ENCODE measurements at regions not wholly inside any gene's neighbourhood (a gene's known extent, or its start where the extent isn't known, plus 50 kb on each side); places are given as distances from the start of the nearest gene placed in this dataset.

DNA sequence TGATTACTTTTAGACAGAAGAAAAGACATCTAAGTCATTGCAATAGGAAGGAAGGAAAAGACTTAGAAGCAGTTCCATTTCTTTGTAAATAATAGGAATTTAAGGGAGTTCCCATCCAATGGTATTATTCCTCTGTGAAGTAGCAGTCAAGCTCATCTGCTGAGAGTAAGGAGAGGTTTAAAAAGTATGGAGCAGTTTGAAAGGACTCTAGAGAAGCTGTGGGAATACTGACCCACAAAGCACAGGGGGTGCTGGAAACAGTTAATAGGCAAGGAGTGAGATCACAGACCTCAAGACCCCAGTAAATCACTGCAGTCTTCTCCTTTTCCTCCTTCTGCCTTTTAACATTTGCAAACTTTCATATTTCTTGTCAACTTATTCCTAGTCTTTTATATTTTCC, 428.5 kb downstream of the ADAMTS20 start (continued):
- no peak for TF ChIP-seq ATF3 (IDR thresholded peaks at IDR 0.05)
- TF ChIP-seq EGR1 (IDR thresholded peaks at IDR 0.05; ENCODE audit: low read depth), result no peak
- TF ChIP-seq ZFX (IDR thresholded peaks at IDR 0.05), result no peak

DNA sequence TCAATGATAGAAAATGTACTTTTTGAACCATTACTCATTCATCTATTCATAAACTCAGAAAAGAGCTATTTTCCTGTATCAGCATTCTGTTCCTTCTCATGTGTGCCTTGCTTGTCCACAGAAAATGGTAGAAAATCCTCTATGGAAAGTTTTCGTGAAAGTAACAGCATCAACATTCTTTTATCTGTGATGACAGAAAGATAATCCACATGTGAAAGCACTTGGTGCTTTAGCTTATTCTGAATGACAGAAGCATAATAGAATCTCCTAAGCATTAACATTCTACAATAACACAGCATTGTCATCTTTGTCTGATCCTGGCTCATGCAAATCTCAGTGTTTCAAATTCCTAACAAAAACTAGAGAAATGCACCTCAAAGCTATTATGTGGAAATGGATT, 431.9 kb downstream of the ADAMTS20 start:
- no peaks in the 10 kb centered on the region for H3K27me3 ChIP-seq (ENCODE audit: insufficient read depth, low read length)
- POLR2A ChIA-PET, result no interaction called here
- H4K20me1 ChIP-seq (ENCODE audit: insufficient read depth), result no peaks in the 10 kb centered on the region
- H3K27ac ChIP-seq (ENCODE audit: low read depth, low read length), result no peak overlapping the region
- H3K9me2 ChIP-seq (ENCODE audit: insufficient read depth), result no peaks in the 10 kb centered on the region
- no peaks in the 10 kb centered on the region for H3K36me3 ChIP-seq (ENCODE audit: control insufficient read depth in 1 of 2, insufficient read depth in 2 of 2, low read length in 2 of 2)
- RAD21 ChIA-PET (ENCODE audit: low non-redundant PET in 1 of 2, low total read pairs in 2 of 2, uncharacterized antibody in 2 of 2, unreplicated experiment in 2 of 2), result no interaction called here
- DNase-seq (ENCODE audit: low read depth, low spot score) (no peak), ATAC-seq (no peak)
- H3K79me2 ChIP-seq (ENCODE audit: insufficient read depth, low read length), result no peaks in the 10 kb centered on the region
- H3K4me1 ChIP-seq (ENCODE audit: control insufficient read depth in 1 of 2, insufficient read depth in 2 of 2, low read length in 2 of 2), result no peaks in the 10 kb centered on the region
- no peak overlapping the region for H2AFZ ChIP-seq (ENCODE audit: low read depth, low read length, poor library complexity, severe bottlenecking)
- no peak overlapping the region for H3K4me3 ChIP-seq (replicated peaks in 1 of 2; ENCODE audit: low read depth in 1 of 2, low read length in 2 of 2)
- intact Hi-C loops (cut with micrococcal nuclease), result no loop called here
- no peak overlapping the region for H3K9ac ChIP-seq (ENCODE audit: low read length)
- TF ChIP-seq ATF3 (IDR thresholded peaks at IDR 0.05), result no peak
- TF ChIP-seq YY1 (IDR thresholded peaks at IDR 0.05; ENCODE audit: extremely low read depth, insufficient replicate concordance, low read depth, low read length), result no peak
- TF ChIP-seq SP1 (IDR thresholded peaks at IDR 0.05; ENCODE audit: low read depth), result no peak
- no peak for TF ChIP-seq EZH2phosphoT487 (IDR thresholded peaks at IDR 0.05; ENCODE audit: borderline replicate concordance)
- TF ChIP-seq SRF (IDR thresholded peaks at IDR 0.05; ENCODE audit: low read depth), result no peak
- no peak for TF ChIP-seq POLR2A (IDR thresholded peaks at IDR 0.05; ENCODE audit: borderline replicate concordance, extremely low read depth, insufficient read depth, insufficient read length)
- no peak for TF ChIP-seq FOSL1 (IDR thresholded peaks at IDR 0.05; ENCODE audit: low read depth)
- TF ChIP-seq ZFX (IDR thresholded peaks at IDR 0.05), result no peak
- no peak for TF ChIP-seq CEBPB (IDR thresholded peaks at IDR 0.05; ENCODE audit: low read depth)
- CTCF ChIA-PET, result no interaction called here
- no peaks in the 10 kb centered on the region for H3K9me3 ChIP-seq (ENCODE audit: control insufficient read depth in 1 of 2, insufficient read depth in 1 of 2, low read depth in 1 of 2, low read length in 2 of 2)
- no TSS peak for BruUV-seq (replicated peaks)
- H3K4me2 ChIP-seq (ENCODE audit: low read length), result no peak overlapping the region

GRCh38 chr12:43118881-43119280, 433.1 kb downstream of the ADAMTS20 start:
- ChIA-PET RAD21 (ENCODE audit: low non-redundant PET in 1 of 2, low total read pairs in 2 of 2, uncharacterized antibody in 2 of 2, unreplicated experiment in 2 of 2) (no interaction called here), CTCF (no interaction called here), POLR2A (no interaction called here)
- DNase-seq (ENCODE audit: low read depth, low spot score), result no peak
- no peak overlapping the region for H3K9ac ChIP-seq (ENCODE audit: low read length)
- H3K36me3 ChIP-seq (ENCODE audit: control insufficient read depth in 1 of 2, insufficient read depth in 2 of 2, low read length in 2 of 2), result no peaks in the 10 kb centered on the region
- ATAC-seq, result no peak
- no peaks in the 10 kb centered on the region for H3K4me1 ChIP-seq (ENCODE audit: control insufficient read depth in 1 of 2, insufficient read depth in 2 of 2, low read length in 2 of 2)
- H3K4me3 ChIP-seq (replicated peaks in 1 of 2; ENCODE audit: low read depth in 1 of 2, low read length in 2 of 2), result no peak overlapping the region
- no peak overlapping the region for H3K27ac ChIP-seq (ENCODE audit: low read depth, low read length)
- no TSS peak for BruUV-seq (replicated peaks)
- H3K9me2 ChIP-seq (ENCODE audit: insufficient read depth), result no peaks in the 10 kb centered on the region
- no peaks in the 10 kb centered on the region for H3K27me3 ChIP-seq (ENCODE audit: insufficient read depth, low read length)
- H3K79me2 ChIP-seq (ENCODE audit: insufficient read depth, low read length), result no peaks in the 10 kb centered on the region
- TF ChIP-seq, protein P1, sequence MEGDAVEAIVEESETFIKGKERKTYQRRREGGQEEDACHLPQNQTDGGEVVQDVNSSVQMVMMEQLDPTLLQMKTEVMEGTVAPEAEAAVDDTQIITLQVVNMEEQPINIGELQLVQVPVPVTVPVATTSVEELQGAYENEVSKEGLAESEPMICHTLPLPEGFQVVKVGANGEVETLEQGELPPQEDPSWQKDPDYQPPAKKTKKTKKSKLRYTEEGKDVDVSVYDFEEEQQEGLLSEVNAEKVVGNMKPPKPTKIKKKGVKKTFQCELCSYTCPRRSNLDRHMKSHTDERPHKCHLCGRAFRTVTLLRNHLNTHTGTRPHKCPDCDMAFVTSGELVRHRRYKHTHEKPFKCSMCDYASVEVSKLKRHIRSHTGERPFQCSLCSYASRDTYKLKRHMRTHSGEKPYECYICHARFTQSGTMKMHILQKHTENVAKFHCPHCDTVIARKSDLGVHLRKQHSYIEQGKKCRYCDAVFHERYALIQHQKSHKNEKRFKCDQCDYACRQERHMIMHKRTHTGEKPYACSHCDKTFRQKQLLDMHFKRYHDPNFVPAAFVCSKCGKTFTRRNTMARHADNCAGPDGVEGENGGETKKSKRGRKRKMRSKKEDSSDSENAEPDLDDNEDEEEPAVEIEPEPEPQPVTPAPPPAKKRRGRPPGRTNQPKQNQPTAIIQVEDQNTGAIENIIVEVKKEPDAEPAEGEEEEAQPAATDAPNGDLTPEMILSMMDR (IDR thresholded peaks at IDR 0.05 in 2 of 3, conservative IDR thresholded peaks at IDR 0.05 in 1 of 3; ENCODE audit: borderline replicate concordance in 1 of 3, insufficient read depth in 1 of 3, low read depth in 2 of 3, low read length in 2 of 3), result no peak
- TF ChIP-seq POLR2A (IDR thresholded peaks at IDR 0.05; ENCODE audit: borderline replicate concordance, extremely low read depth, insufficient read depth, insufficient read length) (no peak), EGR1 (IDR thresholded peaks at IDR 0.05; ENCODE audit: low read depth) (no peak), SP1 (IDR thresholded peaks at IDR 0.05; ENCODE audit: low read depth) (no peak)
- intact Hi-C loops (cut with micrococcal nuclease), result no loop called here
- H2AFZ ChIP-seq (ENCODE audit: low read depth, low read length, poor library complexity, severe bottlenecking), result no peak overlapping the region
- no peaks in the 10 kb centered on the region for H3K9me3 ChIP-seq (ENCODE audit: control insufficient read depth in 1 of 2, insufficient read depth in 1 of 2, low read depth in 1 of 2, low read length in 2 of 2)
- no peak overlapping the region for H3K4me2 ChIP-seq (ENCODE audit: low read length)
- H4K20me1 ChIP-seq (ENCODE audit: insufficient read depth), result no peaks in the 10 kb centered on the region
